ENCODE measurements at regions not wholly inside any gene's neighbourhood (a gene's known extent, or its start where the extent isn't known, plus 50 kb on each side); places are given as distances from the start of the nearest gene placed in this dataset.

GRCh38 chr2:207239754-207240494 lies 74.2 kb upstream of the KLF7 start:
- DNase-seq (ENCODE audit: insufficient read length, low spot score, missing footprints) = peak; percentile 67
- Histone ChIP-seq H3K4me3 (ENCODE audit: insufficient read depth, low read length) (peak overlapping the region; percentile 0), H3K4me2 (ENCODE audit: insufficient read depth, low read length) (peak overlapping the region; percentile 64), H3K27ac (ENCODE audit: low read depth, low read length) (peak overlapping the region; percentile 94), H4K20me1 (ENCODE audit: insufficient read depth, low read length) (no peaks in the 10 kb centered on the region), H3K4me1 (ENCODE audit: insufficient read depth, low read length) (peaks cover 35% of the 10 kb centered on the region), H2AFZ (ENCODE audit: low read length) (no peak overlapping the region), H3K27me3 (ENCODE audit: insufficient read depth, low read length) (no peaks in the 10 kb centered on the region), H3K79me2 (ENCODE audit: insufficient read depth, low read length) (no peaks in the 10 kb centered on the region), H3K36me3 (ENCODE audit: insufficient read depth, low read length) (no peaks in the 10 kb centered on the region), H3K9me3 (ENCODE audit: low read depth, low read length) (no peaks in the 10 kb centered on the region)
- no peak for TF ChIP-seq CTCF (IDR thresholded peaks at IDR 0.05; ENCODE audit: extremely low read depth, low read depth, low read length)

GRCh38 chr2:207240649-207241048 lies 74.9 kb upstream of the KLF7 start:
- peaks cover 35% of the 10 kb centered on the region for H3K4me1 ChIP-seq (ENCODE audit: insufficient read depth, low read length)
- peak overlapping the region; percentile 94 for H3K27ac ChIP-seq (ENCODE audit: low read depth, low read length)
- H3K27me3 ChIP-seq (ENCODE audit: insufficient read depth, low read length) = no peaks in the 10 kb centered on the region
- H4K20me1 ChIP-seq (ENCODE audit: insufficient read depth, low read length) = no peaks in the 10 kb centered on the region
- no peak overlapping the region for H3K4me3 ChIP-seq (ENCODE audit: insufficient read depth, low read length)
- no peak for TF ChIP-seq CTCF (IDR thresholded peaks at IDR 0.05; ENCODE audit: extremely low read depth, low read depth, low read length)
- H3K79me2 ChIP-seq (ENCODE audit: insufficient read depth, low read length) = no peaks in the 10 kb centered on the region
- H3K36me3 ChIP-seq (ENCODE audit: insufficient read depth, low read length) = no peaks in the 10 kb centered on the region
- no peaks in the 10 kb centered on the region for H3K9me3 ChIP-seq (ENCODE audit: low read depth, low read length)
- DNase-seq (ENCODE audit: insufficient read length, low spot score, missing footprints) = no peak
- H2AFZ ChIP-seq (ENCODE audit: low read length) = no peak overlapping the region
- peak overlapping the region; percentile 64 for H3K4me2 ChIP-seq (ENCODE audit: insufficient read depth, low read length)

- H3K36me3 ChIP-seq (ENCODE audit: insufficient read depth, low read length) = no peaks in the 10 kb centered on the region
- no peaks in the 10 kb centered on the region for H4K20me1 ChIP-seq (ENCODE audit: insufficient read depth, low read length)
- H3K27me3 ChIP-seq (ENCODE audit: insufficient read depth, low read length) = no peaks in the 10 kb centered on the region
- H3K4me2 ChIP-seq (ENCODE audit: insufficient read depth, low read length) = no peak overlapping the region
- H3K9me3 ChIP-seq (ENCODE audit: low read depth, low read length) = no peaks in the 10 kb centered on the region
- peak overlapping the region; percentile 94 for H3K27ac ChIP-seq (ENCODE audit: low read depth, low read length)
- no peak overlapping the region for H3K4me3 ChIP-seq (ENCODE audit: insufficient read depth, low read length)
- peaks cover 35% of the 10 kb centered on the region for H3K4me1 ChIP-seq (ENCODE audit: insufficient read depth, low read length)
- no peak for TF ChIP-seq CTCF (IDR thresholded peaks at IDR 0.05; ENCODE audit: extremely low read depth, low read depth, low read length)
- no peak overlapping the region for H2AFZ ChIP-seq (ENCODE audit: low read length)
- DNase-seq (ENCODE audit: insufficient read length, low spot score, missing footprints) = no peak
- H3K79me2 ChIP-seq (ENCODE audit: insufficient read depth, low read length) = no peaks in the 10 kb centered on the region
Measured at GRCh38 chr2:207241198-207241597, 75.5 kb upstream of the KLF7 start.

GRCh38 chr2:207243601-207244000 lies 77.9 kb upstream of the KLF7 start:
- no peaks in the 10 kb centered on the region for H4K20me1 ChIP-seq (ENCODE audit: insufficient read depth, low read length)
- TF ChIP-seq CTCF (IDR thresholded peaks at IDR 0.05; ENCODE audit: extremely low read depth, low read depth, low read length) = no peak
- no peak overlapping the region for H3K4me2 ChIP-seq (ENCODE audit: insufficient read depth, low read length)
- no peak for DNase-seq (ENCODE audit: insufficient read length, low spot score, missing footprints)
- H3K27ac ChIP-seq (ENCODE audit: low read depth, low read length) = no peak overlapping the region
- H3K9me3 ChIP-seq (ENCODE audit: low read depth, low read length) = no peaks in the 10 kb centered on the region
- no peaks in the 10 kb centered on the region for H3K36me3 ChIP-seq (ENCODE audit: insufficient read depth, low read length)
- H3K27me3 ChIP-seq (ENCODE audit: insufficient read depth, low read length) = no peaks in the 10 kb centered on the region
- no peaks in the 10 kb centered on the region for H3K79me2 ChIP-seq (ENCODE audit: insufficient read depth, low read length)
- no peak overlapping the region for H3K4me3 ChIP-seq (ENCODE audit: insufficient read depth, low read length)
- H3K4me1 ChIP-seq (ENCODE audit: insufficient read depth, low read length) = peaks cover 29% of the 10 kb centered on the region
- H2AFZ ChIP-seq (ENCODE audit: low read length) = no peak overlapping the region

All from osteoblast (primary cell).